B cell (primary cell): ENCODE measurements at regions not wholly inside any gene's neighbourhood (a gene's known extent, or its start where the extent isn't known, plus 50 kb on each side); places are given as distances from the start of the nearest gene placed in this dataset.

Source experiments
- ATAC-seq: fragments of 200-7000 bp; cut with Tn5 transposase; one replicate; pipeline ENCODE4 v1.10.0; 2021; ENCODE audit warnings: low read depth, mild to moderate bottlenecking, moderate number of reproducible peaks, moderate library complexity
- CTCF ChIA-PET: fragments of 350-600 bp; sonication (Branson Sonifier 250); formaldehyde crosslinking; loops from one replicate; lab custom pipeline; 2021; ENCODE audit warnings: antibody characterized with exemption, inconsistent platforms; lab: Charles Lee
- POLR2A ChIA-PET: fragments of 350-600 bp; sonication (Branson Sonifier 250); formaldehyde crosslinking; loops from one replicate; lab custom pipeline; 2021; ENCODE audit warnings: antibody characterized with exemption; lab: Charles Lee
- DNase-seq: peaks from one replicate; pipeline ENCODE4 v3.0.0; 2013
- H2AFZ ChIP-seq: 2 replicates; pipeline ENCODE4 v1.6.1; 2012; ENCODE audit warnings: mild to moderate bottlenecking, low read depth, low read length; ENCODE audit not compliant: insufficient read depth, poor library complexity, severe bottlenecking
- H3K27ac ChIP-seq, 2 donors: 1 replicate in 1 of 2; 2 replicates in 1 of 2; pipeline ENCODE4 v1.5.1; 2012 to 2013; ENCODE audit warnings: low read length in 2 of 2, mild to moderate bottlenecking in 2 of 2, moderate library complexity in 1 of 2
- H3K27me3 ChIP-seq, 4 experiments: fragments of 200-600 bp in 1 of 4; sonication (generic) in 1 of 4; replicated peaks in 1 of 4; 1 replicate in 2 of 4; 2 replicates in 2 of 4; pipeline versions ENCODE4 v1.6.1 to v1.7.0; 2013 to 2016; ENCODE audit warnings: low read length in 3 of 4, mild to moderate bottlenecking in 2 of 4, mixed read lengths in 1 of 4, moderate library complexity in 1 of 4; ENCODE audit not compliant: insufficient read depth in 4 of 4, control insufficient read depth in 3 of 4; ENCODE audit errors: control extremely low read depth in 1 of 4
- H3K36me3 ChIP-seq, 2 experiments: replicated peaks in 1 of 2; 1 replicate in 1 of 2; 2 replicates in 1 of 2; pipeline versions ENCODE4 v1.6.1 to v1.7.1; 2013; ENCODE audit warnings: low read length in 1 of 2; ENCODE audit not compliant: insufficient read depth in 2 of 2, control insufficient read depth in 1 of 2; ENCODE audit errors: control extremely low read depth in 1 of 2, extremely low read depth in 1 of 2
- H3K4me1 ChIP-seq, 2 donors: fragments of 200-600 bp in 1 of 2; sonication (generic) in 1 of 2; 1 replicate in 1 of 2; 2 replicates in 1 of 2; pipeline versions ENCODE4 v1.5.1 to v1.6.1; 2013 to 2017; ENCODE audit warnings: low read length in 2 of 2; ENCODE audit not compliant: control insufficient read depth in 2 of 2, insufficient read depth in 2 of 2
- H3K4me2 ChIP-seq: replicated peaks from 2 replicates; pipeline ENCODE3; 2012; ENCODE audit warnings: mild to moderate bottlenecking, low read depth, low read length; ENCODE audit not compliant: poor library complexity, severe bottlenecking
- H3K4me3 ChIP-seq, 5 experiments: fragments of 200-600 bp in 1 of 5; sonication (generic) in 1 of 5; 1 replicate in 3 of 5; 2 replicates in 2 of 5; pipeline versions ENCODE4 v1.5.1 to v1.7.0; 2011 to 2016; ENCODE audit warnings: low read length in 4 of 5, mild to moderate bottlenecking in 4 of 5, low read depth in 2 of 5, control low read depth in 1 of 5, moderate library complexity in 1 of 5; ENCODE audit not compliant: insufficient read depth in 1 of 5; ENCODE audit errors: control extremely low read depth in 1 of 5, extremely low read depth in 1 of 5
- H3K79me2 ChIP-seq: fragments of 200-600 bp; sonication (generic); one replicate; pipeline ENCODE4 v1.6.0; 2016; ENCODE audit warnings: low read length; ENCODE audit not compliant: control insufficient read depth, insufficient read depth
- H3K9ac ChIP-seq: fragments of 200-600 bp; sonication (generic); 2 replicates; pipeline ENCODE4 v1.6.1; 2017; ENCODE audit warnings: mild to moderate bottlenecking, low read length, moderate library complexity
- H3K9me3 ChIP-seq, 3 donors: one replicate each; pipeline versions ENCODE4 v1.6.1 to v1.7.1; 2013; ENCODE audit warnings: low read length in 2 of 3; ENCODE audit not compliant: control insufficient read depth in 2 of 3, insufficient read depth in 1 of 3; ENCODE audit errors: control extremely low read depth in 1 of 3
- H4K20me1 ChIP-seq: 2 replicates; pipeline ENCODE4 v1.6.0; 2012; ENCODE audit warnings: mild to moderate bottlenecking, low read length; ENCODE audit not compliant: insufficient read depth, control insufficient read depth, poor library complexity, severe bottlenecking
- H3K27ac Mint-ChIP-seq: one replicate; pipeline ENCODE4 v1.8.0; 2021; ENCODE audit warnings: mixed read lengths
- H3K27me3 Mint-ChIP-seq: one replicate; pipeline ENCODE4 v1.8.0; 2021; ENCODE audit warnings: mixed read lengths
- H3K4me1 Mint-ChIP-seq: one replicate; pipeline ENCODE4 v1.8.0; 2021; ENCODE audit warnings: mixed read lengths
- H3K4me3 Mint-ChIP-seq: one replicate; pipeline ENCODE4 v1.8.0; 2021; ENCODE audit warnings: mixed read lengths
- H3K9me3 Mint-ChIP-seq: one replicate; pipeline ENCODE4 v1.8.0; 2022; ENCODE audit warnings: mixed read lengths; ENCODE audit not compliant: insufficient read depth
- CTCF ChIP-seq: fragments of 200-600 bp; IDR thresholded peaks from one replicate; pipeline ENCODE4 v1.8.0; 2022; ENCODE audit warnings: antibody characterized with exemption, mild to moderate bottlenecking
- EZH2 ChIP-seq: IDR thresholded peaks from 2 replicates; pipeline ENCODE4 v1.6.1; 2012; ENCODE audit warnings: borderline replicate concordance, low read depth, mild to moderate bottlenecking, moderate library complexity, low read length; ENCODE audit not compliant: insufficient read depth, poor library complexity, severe bottlenecking
- WGBS: methylation state at CpG from one replicate; pipeline ENCODE4 v1.1.5; 2013; ENCODE audit warnings: missing lambda C conversion rate; ENCODE audit not compliant: insufficient coverage; 5-methylcytosine and 5-hydroxymethylcytosine counted together
- intact Hi-C: fragments of 100-400 bp; cut with micrococcal nuclease; formaldehyde crosslinking; loops from one replicate; pipeline ENCODE4 v1.10.0; 2022

- ATAC-seq (no peak), DNase-seq (no peak)
- intact Hi-C loops = no loop called here
- H2AFZ ChIP-seq = no peak overlapping the region
- H4K20me1 ChIP-seq = no peaks in the 10 kb centered on the region
- no peak overlapping the region for H3K4me2 ChIP-seq
- H3K4me1 ChIP-seq = no peaks in the 10 kb centered on the region
- ChIA-PET POLR2A (no interaction called here), CTCF (no interaction called here)
- H3K27me3 Mint-ChIP-seq = peaks cover 50% of the 10 kb centered on the region
- WGBS = 62% methylated on average over 3 of the region's 8 CpGs
- no peaks in the 10 kb centered on the region for H3K79me2 ChIP-seq
- H3K4me3 ChIP-seq = no peak overlapping the region
- H3K4me1 Mint-ChIP-seq = peaks cover 6% of the 10 kb centered on the region
- H3K27me3 ChIP-seq = peaks cover 0 to 15% (median 2%) of the 10 kb centered on the region in 4 experiments
- H3K9ac ChIP-seq = no peak overlapping the region
- no peak for TF ChIP-seq CTCF
- TF ChIP-seq EZH2 = no peak
- H3K27ac Mint-ChIP-seq = no peak overlapping the region
- no peak overlapping the region for H3K27ac ChIP-seq
- no peaks in the 10 kb centered on the region for H3K36me3 ChIP-seq
- peaks cover 0 to 3% (median 0%) of the 10 kb centered on the region in 3 donors for H3K9me3 ChIP-seq
- H3K9me3 Mint-ChIP-seq = no peaks in the 10 kb centered on the region
- H3K4me3 Mint-ChIP-seq = no peak overlapping the region
These were observed 289.4 kb upstream of the CXCR4 start for GRCh38 chr2:136407117-136407951.

- Mint-ChIP-seq H3K4me1 (peaks cover 6% of the 10 kb centered on the region), H3K27me3 (peaks cover 49% of the 10 kb centered on the region), H3K4me3 (no peak overlapping the region), H3K9me3 (no peaks in the 10 kb centered on the region), H3K27ac (no peak overlapping the region)
- H3K36me3 ChIP-seq = no peaks in the 10 kb centered on the region
- CTCF ChIA-PET = no interaction called here
- no peak overlapping the region for H2AFZ ChIP-seq
- 87% methylated on average over 3 of the region's 4 CpGs for WGBS
- DNase-seq (no peak), ATAC-seq (no peak)
- no peaks in the 10 kb centered on the region for H4K20me1 ChIP-seq
- H3K4me1 ChIP-seq = no peaks in the 10 kb centered on the region
- POLR2A ChIA-PET = no interaction called here
- TF ChIP-seq EZH2 (no peak), CTCF (no peak)
- no peak overlapping the region for H3K4me3 ChIP-seq
- H3K4me2 ChIP-seq = no peak overlapping the region
- intact Hi-C loops = no loop called here
- peaks cover 0 to 3% (median 0%) of the 10 kb centered on the region in 3 donors for H3K9me3 ChIP-seq
- H3K27me3 ChIP-seq = peaks cover 0 to 23% (median 2%) of the 10 kb centered on the region in 4 experiments
- no peak overlapping the region for H3K9ac ChIP-seq
- H3K27ac ChIP-seq = no peak overlapping the region
- H3K79me2 ChIP-seq = no peaks in the 10 kb centered on the region
These were observed 287.0 kb upstream of the CXCR4 start for GRCh38 chr2:136404925-136405324.
